ENCODE measurements at regions not wholly inside any gene's neighbourhood (a gene's known extent, or its start where the extent isn't known, plus 50 kb on each side); places are given as distances from the start of the nearest gene placed in this dataset.

DNA sequence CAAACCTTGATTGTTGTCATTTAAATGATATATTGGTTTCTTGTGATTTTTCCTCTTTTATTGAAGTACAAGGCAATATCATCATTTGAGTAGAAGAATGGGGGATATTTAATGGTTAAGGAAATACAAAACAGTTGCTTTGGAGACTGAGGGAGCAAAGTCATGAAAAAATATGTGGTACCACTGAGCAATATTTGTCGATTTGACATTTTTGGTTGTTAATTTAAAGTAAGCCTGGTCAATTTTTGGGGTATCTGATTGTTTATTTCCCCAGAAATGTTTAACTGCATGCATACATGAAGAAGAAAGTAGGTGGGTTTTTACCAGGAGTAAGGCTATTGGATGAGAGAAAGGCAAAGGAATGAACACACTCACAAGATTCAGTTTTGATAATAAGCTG lies 556.2 kb downstream of the TRAM1L1 start:
- DNase-seq (ENCODE audit: low spot score) (no peak), ATAC-seq (ENCODE audit: low read depth) (no peak)
- Histone ChIP-seq H3K36me3 (ENCODE audit: low read depth) (no peaks in the 10 kb centered on the region), H3K4me1 (ENCODE audit: insufficient read depth, poor library complexity, severe bottlenecking) (no peaks in the 10 kb centered on the region), H3K9me3 (ENCODE audit: severe bottlenecking) (no peaks in the 10 kb centered on the region), H3K27ac (ENCODE audit: poor library complexity, severe bottlenecking) (no peak overlapping the region), H3K4me3 (ENCODE audit: severe bottlenecking) (no peak overlapping the region), H3K27me3 (ENCODE audit: insufficient read depth, poor library complexity, severe bottlenecking) (no peaks in the 10 kb centered on the region)
- TF ChIP-seq, protein P1, sequence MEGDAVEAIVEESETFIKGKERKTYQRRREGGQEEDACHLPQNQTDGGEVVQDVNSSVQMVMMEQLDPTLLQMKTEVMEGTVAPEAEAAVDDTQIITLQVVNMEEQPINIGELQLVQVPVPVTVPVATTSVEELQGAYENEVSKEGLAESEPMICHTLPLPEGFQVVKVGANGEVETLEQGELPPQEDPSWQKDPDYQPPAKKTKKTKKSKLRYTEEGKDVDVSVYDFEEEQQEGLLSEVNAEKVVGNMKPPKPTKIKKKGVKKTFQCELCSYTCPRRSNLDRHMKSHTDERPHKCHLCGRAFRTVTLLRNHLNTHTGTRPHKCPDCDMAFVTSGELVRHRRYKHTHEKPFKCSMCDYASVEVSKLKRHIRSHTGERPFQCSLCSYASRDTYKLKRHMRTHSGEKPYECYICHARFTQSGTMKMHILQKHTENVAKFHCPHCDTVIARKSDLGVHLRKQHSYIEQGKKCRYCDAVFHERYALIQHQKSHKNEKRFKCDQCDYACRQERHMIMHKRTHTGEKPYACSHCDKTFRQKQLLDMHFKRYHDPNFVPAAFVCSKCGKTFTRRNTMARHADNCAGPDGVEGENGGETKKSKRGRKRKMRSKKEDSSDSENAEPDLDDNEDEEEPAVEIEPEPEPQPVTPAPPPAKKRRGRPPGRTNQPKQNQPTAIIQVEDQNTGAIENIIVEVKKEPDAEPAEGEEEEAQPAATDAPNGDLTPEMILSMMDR (IDR thresholded peaks at IDR 0.05; ENCODE audit: poor library complexity, severe bottlenecking): no peak

DNA sequence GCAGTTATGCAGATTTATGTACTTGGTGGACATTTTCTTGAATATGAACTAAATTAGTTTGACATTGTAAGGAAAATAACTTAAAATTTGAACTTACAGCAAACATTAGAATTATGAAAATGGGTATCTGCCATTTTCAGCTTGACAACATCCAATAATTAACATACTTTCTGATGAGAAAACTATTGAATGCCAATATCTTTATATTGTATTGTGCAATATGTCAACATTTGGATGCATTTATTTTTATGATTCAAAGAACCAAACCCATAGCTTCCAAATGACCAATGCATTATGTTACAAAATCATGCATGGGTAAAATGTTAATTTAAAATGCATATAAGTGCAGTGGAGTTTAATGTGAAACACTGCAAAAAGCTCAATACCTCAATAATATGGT lies 562.5 kb downstream of the TRAM1L1 start:
- ATAC-seq (ENCODE audit: low read depth): no peak
- H3K9me3 ChIP-seq (ENCODE audit: severe bottlenecking): no peaks in the 10 kb centered on the region
- no peaks in the 10 kb centered on the region for H3K4me1 ChIP-seq (ENCODE audit: insufficient read depth, poor library complexity, severe bottlenecking)
- DNase-seq (ENCODE audit: low spot score): no peak
- TF ChIP-seq, protein P1 (IDR thresholded peaks at IDR 0.05; ENCODE audit: poor library complexity, severe bottlenecking): no peak
- H3K4me3 ChIP-seq (ENCODE audit: severe bottlenecking): no peak overlapping the region
- H3K36me3 ChIP-seq (ENCODE audit: low read depth): no peaks in the 10 kb centered on the region
- no peak overlapping the region for H3K27ac ChIP-seq (ENCODE audit: poor library complexity, severe bottlenecking)
- H3K27me3 ChIP-seq (ENCODE audit: insufficient read depth, poor library complexity, severe bottlenecking): no peaks in the 10 kb centered on the region

DNA sequence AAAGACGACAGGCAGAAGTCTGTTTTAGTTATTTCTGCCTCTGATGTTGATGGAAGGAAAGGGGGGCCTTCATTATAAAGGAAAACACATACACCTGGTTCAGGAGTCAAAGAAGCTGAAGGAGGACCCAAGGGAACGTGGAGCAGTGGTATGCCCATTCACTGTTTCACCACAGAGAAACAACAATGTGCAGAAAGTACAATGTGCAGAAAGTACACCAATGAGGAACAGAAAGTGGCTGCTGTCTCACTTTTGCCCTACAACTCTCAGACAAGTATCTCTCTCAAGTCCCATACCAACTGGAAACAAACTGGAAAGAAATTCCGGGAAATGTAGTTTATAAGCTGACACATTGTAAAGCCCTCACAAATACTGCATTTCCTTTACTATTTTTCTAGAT lies 564.5 kb downstream of the TRAM1L1 start:
- Histone ChIP-seq H3K36me3 (ENCODE audit: low read depth) (no peaks in the 10 kb centered on the region), H3K27me3 (ENCODE audit: insufficient read depth, poor library complexity, severe bottlenecking) (no peaks in the 10 kb centered on the region), H3K27ac (ENCODE audit: poor library complexity, severe bottlenecking) (no peak overlapping the region), H3K4me3 (ENCODE audit: severe bottlenecking) (no peak overlapping the region), H3K9me3 (ENCODE audit: severe bottlenecking) (no peaks in the 10 kb centered on the region), H3K4me1 (ENCODE audit: insufficient read depth, poor library complexity, severe bottlenecking) (no peaks in the 10 kb centered on the region)
- no peak for ATAC-seq (ENCODE audit: low read depth)
- TF ChIP-seq, protein P1 (IDR thresholded peaks at IDR 0.05; ENCODE audit: poor library complexity, severe bottlenecking): no peak
- DNase-seq (ENCODE audit: low spot score): no peak

DNA sequence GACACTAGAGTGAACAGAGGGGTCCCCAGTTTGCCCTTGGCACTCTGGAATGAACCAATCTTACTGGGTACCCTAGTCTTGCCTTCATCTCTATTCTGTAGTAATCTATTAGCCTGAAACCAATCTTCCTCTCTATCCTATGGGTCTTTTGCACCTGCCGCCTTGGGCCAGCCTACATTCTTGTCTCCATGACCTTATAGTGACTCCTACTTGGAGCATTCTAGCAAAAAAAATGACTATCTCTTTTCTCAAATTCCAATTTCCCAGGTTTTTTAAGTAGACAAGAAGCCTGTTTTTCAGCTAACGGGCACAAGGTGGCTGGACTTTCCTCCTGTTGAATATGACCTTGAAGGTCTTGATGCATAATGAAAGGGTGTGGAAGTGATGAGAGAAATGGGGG lies 568.7 kb downstream of the TRAM1L1 start:
- H3K9me3 ChIP-seq (ENCODE audit: severe bottlenecking): no peaks in the 10 kb centered on the region
- H3K36me3 ChIP-seq (ENCODE audit: low read depth): no peaks in the 10 kb centered on the region
- no peaks in the 10 kb centered on the region for H3K27me3 ChIP-seq (ENCODE audit: insufficient read depth, poor library complexity, severe bottlenecking)
- DNase-seq (ENCODE audit: low spot score) (no peak), ATAC-seq (ENCODE audit: low read depth) (no peak)
- no peak overlapping the region for H3K4me3 ChIP-seq (ENCODE audit: severe bottlenecking)
- no peak overlapping the region for H3K27ac ChIP-seq (ENCODE audit: poor library complexity, severe bottlenecking)
- H3K4me1 ChIP-seq (ENCODE audit: insufficient read depth, poor library complexity, severe bottlenecking): no peaks in the 10 kb centered on the region
- TF ChIP-seq, protein P1 (IDR thresholded peaks at IDR 0.05; ENCODE audit: poor library complexity, severe bottlenecking): no peak

DNA sequence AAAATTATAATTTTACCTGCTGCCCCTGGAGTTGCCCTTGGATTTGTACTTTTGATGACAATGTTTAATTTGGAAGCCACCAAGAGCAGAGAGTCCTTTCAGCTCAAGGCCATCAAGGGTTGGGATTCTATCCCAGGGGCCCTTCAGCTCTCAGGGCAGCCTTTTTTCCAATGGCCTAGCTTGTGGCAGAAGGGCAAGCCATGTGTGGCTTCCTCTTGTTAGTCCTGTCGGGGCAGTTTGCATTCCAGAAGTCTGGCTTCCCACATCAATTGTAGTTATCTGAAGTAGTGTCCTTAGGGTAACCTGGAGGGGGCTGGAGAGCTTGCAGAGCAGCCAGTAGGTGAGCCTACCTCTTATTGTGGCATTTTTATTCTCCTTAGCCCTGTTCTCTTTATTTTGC lies 569.4 kb downstream of the TRAM1L1 start:
- no peaks in the 10 kb centered on the region for H3K36me3 ChIP-seq (ENCODE audit: low read depth)
- ATAC-seq (ENCODE audit: low read depth): no peak
- no peak overlapping the region for H3K4me3 ChIP-seq (ENCODE audit: severe bottlenecking)
- no peaks in the 10 kb centered on the region for H3K27me3 ChIP-seq (ENCODE audit: insufficient read depth, poor library complexity, severe bottlenecking)
- DNase-seq (ENCODE audit: low spot score): no peak
- no peak overlapping the region for H3K27ac ChIP-seq (ENCODE audit: poor library complexity, severe bottlenecking)
- H3K9me3 ChIP-seq (ENCODE audit: severe bottlenecking): no peaks in the 10 kb centered on the region
- H3K4me1 ChIP-seq (ENCODE audit: insufficient read depth, poor library complexity, severe bottlenecking): no peaks in the 10 kb centered on the region
- TF ChIP-seq, protein P1 (IDR thresholded peaks at IDR 0.05; ENCODE audit: poor library complexity, severe bottlenecking): no peak
